Fibroblast of skin of scalp (primary cell): ENCODE measurements at regions not wholly inside any gene's neighbourhood (a gene's known extent, or its start where the extent isn't known, plus 50 kb on each side); places are given as distances from the start of the nearest gene placed in this dataset.
A peak's percentile ranks its signal among the peaks of the same experiment; 100 is the strongest.
"Not testable (repeated sequence)": the region's sequence is repeated elsewhere in the genome, so short reads cannot be mapped to it uniquely, and the experiment has no call there.

Experiments
- DNase-seq: peaks from one replicate; pipeline ENCODE4 v3.0.0-alpha.2; 2013

DNA sequence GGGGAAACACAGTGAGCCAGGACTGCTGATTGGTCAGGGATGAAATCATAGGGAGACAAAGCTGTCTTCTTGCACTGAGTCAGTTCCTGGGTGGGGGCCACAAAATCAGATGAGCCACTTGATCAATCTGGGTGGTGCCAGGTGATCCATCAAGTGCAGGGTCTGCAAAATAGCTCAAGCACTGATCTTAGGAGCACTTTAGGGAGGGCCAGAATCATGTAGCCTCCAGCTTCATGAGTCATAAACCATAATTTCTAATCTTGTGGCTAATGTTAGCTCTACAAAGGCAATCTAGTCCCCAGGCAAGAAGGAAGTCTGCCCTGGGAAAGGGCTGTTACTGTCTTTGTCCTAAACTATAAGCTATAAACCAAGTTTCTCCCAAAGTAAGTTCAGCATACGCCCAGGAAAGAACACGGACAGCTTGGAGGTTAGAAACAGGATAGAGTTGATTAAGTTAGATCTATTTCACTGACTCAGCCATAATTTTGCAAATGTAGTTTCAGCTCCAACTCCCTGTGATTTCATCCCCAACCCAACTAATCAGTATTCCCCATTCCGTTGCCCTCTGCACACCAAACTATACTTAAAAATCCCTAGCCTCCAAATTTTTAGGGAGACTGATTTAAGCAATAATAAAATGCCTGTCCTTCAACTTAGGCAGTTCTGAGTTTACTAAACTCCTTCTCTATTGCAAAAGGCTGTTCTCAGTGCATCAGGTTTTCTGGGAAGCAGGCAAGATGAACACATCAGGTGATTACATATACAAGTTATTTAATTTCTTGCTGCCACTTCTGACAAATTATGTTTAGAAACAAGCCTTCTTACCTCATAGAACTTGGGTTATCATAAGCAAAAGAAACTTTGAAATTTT lies 226.9 kb upstream of the SPOPL start:
- DNase-seq: peak; percentile 15

DNA sequence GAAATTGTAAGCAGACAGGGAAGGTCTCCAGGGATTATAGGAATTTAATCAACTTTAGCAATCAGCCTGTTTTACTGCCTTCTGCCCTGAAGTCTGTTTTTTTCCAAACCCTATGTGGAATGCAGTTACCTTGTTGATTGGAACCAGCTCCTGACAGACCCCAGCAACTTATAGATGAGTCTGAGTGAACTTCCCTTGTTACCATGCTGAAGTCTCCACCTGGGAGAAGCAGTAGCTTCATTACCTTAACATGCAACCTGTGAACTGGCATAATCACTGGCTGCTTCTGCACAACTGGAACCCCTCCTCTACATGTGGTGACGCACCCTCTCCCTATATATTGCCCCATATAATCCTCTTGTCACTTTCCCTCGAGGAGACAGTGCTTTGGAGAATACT lies 226.3 kb upstream of the SPOPL start:
- DNase-seq: no peak

DNA sequence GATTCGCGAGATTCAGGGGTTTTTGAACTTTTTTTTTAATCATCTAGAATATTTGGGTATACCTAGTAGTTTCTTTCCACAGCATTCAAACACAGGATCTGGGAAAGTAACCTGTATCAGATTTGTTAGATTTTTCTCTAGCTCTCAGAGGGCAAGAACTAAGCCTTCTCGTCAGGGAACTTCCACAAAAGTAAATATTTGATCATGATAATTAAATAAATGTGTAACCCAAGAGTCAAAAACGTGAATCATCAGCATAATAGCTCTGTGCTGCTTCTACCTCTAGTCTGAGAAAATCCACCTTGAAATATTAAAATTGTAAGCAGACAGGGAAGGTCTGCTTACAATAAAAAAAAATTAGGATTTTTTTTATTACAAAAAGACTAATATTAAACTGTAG lies 225.7 kb upstream of the SPOPL start:
- peak; percentile 21 for DNase-seq

DNA sequence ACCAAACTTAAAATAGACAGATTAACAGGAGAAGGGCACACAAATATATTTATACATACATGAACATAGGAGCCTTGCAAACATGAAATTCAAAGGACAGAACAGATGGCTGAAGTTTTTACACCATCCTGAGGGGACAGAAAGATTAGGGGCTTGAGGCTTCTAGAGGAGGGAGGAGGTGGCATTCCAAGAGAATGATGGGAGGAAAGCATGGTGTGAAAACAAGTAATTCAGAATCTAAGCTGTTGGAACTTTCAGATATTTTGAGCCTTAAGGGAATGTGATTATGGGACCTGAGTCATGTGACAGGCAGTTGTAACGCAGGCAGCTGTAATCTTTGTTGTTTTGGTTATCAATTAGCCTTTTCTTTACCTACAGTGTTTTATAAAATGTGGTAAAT lies 225.2 kb upstream of the SPOPL start:
- peak; percentile 18 for DNase-seq

DNA sequence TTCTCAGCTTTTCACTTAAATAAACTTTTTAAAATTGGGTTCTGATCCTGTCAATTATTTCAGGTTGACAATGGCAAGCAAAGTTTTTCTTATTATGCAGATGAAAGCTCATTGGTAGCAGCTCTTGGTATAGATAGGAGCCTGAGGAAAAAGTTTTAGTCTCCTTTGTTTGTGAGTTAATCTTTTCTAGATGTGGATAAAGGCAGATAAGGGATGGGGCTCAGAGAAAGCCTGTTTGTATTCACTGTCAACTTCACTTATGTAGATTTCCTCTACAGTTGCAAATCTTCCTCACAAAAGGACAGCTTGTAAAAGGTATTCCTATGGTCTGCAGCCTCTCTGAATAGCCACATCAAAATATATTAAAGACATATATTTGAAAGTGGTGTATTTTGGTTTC lies 224.5 kb upstream of the SPOPL start:
- DNase-seq: no peak

DNA sequence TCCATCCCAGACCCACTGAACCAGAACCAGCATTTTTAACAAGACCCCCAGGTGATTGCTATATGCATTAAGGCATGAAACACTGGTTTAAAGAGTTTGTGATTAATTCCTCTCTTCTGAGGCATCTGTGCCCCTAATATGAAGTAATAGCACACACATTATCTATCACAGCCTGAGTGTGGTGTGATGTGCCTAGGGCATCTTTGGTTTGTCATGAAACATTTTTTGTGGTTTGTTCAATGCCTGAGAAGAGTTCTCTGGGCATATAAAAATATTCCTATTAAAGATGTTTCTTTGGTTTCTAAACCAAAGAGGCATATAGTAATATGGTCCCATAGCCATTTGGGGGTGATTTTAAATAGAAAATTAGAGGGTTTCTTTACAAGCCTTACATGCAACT lies 221.7 kb upstream of the SPOPL start:
- no peak for DNase-seq

DNA sequence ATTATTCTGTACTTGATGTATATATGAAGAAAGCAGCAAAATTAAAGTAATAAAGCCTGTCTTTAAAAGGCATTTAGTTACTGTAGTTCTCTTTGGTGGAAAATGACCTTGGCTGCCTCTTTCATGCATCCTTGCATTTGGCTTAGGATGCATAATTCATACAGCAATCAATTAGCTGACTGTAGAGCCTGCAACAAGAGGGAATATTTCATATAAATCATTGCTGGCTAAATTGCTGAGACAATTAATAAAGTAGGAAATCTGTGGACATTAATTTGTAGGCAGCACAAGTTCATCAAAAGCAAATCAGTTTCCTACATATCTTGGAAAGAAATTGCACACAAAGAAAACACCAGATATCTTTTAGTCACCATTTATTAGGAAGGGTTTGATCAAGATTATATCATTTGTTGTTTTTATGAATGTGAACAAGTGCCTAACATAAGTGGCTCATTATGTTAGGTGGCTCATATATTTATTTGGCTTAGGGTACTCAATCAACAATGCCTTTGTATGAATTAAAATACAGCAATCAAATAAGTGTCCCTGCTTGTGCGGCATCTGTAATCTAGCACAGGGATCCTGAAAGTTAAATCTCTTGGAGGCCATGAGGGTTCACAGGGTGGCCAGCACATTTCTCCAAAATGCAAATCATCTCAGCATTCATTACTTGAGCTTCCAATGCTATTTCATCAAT lies 220.4 kb upstream of the SPOPL start:
- DNase-seq: no peak

DNA sequence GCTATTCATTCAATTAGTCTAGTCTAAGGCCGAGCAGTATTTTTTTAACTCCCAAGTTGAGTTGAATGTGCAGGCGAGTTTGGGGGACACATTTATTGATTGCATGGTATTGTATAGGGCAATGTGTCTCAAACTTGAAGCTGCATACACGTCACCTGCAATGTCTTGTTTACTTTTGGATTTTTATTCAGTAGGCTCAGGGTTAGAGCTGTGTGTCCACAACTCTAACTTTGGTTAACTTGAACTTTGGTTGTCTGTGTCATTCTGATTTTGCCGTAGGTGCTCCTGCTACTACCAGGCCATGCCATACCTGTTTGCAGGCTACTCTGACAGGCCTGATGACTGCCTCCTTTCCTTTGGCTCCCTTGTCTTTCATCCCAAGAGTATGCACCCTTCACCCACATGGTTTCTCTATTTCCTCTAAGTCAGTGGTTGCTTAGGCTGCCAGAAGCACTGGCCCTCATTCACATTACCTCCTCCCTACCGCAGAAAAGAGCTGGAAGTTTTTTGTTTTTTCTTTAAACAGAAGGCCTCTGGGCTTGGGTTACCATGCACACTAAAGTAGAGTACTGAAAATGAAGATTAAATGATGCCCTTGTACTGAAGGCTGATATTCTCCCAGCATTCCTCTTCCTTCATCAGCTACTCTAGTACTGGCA lies 219.4 kb upstream of the SPOPL start:
- no peak for DNase-seq

DNA sequence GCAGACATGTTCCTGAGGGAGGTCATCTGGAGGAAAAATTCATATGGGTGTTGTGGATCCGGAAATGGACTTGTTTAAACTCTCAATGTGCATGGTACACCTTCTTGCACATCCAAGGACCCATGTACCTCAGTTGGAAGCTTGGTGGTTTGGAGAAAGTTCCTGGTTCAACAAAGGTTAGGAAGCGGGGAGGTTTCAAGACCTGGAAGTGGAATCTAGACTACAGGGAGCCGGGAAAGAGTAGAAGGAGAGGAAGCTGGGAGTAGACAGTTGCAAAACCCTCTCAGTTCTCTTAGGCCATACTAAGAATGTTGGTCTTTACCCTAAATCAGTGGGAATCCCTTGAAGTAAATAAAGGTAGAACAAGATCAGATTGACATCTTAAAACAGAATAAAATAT lies 209.8 kb upstream of the SPOPL start:
- DNase-seq: no peak

DNA sequence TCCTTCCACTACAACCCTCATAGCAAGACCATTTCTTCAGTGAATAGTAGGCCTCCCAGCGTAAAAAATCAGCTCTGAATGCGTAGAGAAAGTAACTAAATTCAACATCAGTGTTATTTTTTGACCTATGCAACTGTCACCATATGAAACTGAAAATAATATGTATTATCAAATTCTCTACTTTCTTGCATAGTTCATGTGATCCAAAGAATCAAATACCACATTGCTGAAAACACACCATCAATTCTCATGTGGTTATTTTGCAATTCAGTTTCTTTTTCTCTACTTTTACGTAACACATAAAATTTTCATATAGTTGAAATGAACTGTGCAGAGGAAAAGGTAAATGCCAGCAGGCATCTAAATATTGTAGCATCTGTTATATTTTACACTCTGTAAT lies 208.5 kb upstream of the SPOPL start:
- DNase-seq: no peak

DNA sequence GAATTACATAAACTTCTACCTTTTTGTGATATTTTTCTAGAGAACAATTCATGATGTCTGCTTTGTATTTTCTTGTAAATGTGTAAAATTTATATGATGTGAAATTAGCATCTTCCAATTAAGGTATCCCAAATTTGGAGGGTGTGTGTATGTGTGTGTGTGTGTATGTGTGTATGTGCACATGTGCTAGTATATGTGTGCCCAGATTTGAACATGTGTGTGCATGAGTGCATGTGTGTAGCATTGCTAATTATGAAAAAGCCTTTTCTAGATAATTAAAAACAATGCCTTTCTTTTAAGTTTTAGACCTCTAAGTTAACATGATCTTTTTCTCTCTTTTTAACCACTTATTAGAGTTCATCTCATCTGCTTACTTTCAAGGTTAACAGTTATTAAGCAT lies 208.0 kb upstream of the SPOPL start:
- no peak for DNase-seq

DNA sequence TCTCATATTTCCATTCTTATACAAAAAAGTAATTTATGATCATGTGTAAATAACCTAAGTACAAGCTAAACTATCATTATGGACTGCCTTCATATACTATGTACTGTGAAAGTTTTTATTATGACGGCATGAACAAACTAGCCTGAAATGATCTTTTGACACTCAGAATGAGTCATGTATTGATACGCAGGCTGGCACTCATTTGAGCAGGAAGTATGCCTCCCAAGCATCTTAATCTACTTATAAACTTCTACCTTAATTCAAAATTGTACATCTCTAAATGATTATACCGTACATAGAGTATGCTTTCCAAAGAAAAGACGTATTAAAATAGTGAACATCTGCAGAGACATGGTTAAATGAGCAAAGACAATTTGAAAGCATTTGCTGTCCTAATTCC lies 207.1 kb upstream of the SPOPL start:
- no peak for DNase-seq

DNA sequence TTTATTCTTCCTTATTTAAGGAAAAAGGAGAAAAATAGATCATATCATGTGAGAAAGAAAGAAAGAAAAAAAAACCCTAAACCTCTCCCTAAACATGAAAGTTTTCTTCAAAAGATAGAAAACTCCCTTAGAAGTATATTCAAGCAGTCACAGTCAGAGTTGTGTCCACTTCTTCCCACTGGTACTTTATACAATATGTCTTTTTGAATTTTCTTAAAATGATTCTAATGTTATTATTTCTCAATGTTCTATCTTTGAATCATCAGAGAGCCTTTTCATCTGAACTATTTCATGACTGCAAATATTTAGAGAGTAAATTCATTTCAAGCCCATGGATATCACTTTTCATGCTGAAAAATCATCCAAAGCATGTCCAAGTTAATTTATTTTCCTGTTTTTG lies 205.2 kb upstream of the SPOPL start:
- no peak for DNase-seq

DNA sequence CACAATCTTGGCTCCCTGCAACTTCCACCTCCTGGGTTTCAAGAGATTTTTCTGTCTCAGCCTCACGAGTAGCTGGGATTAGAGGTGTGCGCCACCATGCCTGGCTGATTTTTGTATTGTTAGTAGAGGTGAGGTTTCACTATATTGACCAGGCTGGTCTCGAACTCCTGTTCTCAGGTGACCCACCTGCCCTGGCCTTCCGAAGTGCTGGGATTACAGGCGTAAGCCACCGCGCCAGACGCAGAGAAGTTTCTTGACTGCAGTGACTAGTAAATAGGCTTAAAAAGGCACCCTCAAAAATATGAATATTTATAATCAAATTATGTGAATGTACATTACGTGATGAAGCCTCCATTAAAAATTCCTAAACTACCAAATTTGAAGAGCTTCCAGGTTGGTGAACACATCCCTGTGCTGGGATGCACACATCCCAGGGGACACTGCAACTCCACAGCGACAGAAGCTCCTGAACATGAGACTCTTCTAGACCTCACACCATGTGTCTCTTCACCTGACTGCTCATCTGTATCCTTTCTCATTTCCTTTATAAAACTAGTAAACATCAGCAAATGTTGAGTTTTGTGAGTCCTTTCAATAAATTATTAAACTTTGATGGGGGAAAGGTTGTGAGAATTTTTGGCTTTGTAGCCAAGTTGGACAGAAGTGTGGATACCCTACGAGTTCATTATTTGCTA lies 203.3 kb upstream of the SPOPL start:
- DNase-seq: no peak

DNA sequence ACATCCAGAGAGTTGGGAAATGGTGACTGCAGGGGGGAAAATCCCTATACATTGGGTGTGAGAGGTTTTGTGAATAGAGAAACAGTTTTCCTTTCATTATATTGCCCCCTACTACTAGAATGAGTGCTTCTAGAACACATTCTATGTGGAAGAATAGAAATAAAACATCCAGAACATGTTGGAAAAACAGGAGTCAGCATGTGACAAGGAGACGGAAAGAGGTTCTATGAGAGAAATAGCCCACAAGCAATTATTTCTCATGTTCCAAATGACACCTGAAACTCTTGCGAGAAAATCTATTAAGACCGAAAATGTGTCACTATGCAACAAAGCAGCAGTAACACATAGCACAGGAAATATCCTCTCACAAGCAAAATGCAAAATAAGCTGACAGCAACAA lies 202.7 kb upstream of the SPOPL start:
- no peak for DNase-seq

DNA sequence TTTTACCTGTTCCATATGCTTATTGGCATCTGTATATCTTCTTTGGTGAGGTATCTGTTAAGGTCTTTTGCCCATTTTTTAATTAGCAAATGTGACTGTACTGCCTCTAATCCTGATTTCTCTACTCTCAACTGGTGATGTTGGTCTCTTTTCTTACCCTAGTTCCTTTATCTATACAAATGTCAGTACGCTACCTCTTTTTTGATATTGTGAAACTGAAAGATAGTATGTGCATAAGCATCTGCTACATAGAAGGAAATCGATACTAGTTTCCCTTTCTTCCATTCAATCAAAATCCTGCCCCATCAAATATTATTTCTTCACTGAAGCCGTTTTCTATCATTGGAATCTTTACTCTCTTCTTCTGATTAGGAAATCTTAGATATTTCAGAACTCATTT lies 194.9 kb upstream of the SPOPL start:
- no peak for DNase-seq

DNA sequence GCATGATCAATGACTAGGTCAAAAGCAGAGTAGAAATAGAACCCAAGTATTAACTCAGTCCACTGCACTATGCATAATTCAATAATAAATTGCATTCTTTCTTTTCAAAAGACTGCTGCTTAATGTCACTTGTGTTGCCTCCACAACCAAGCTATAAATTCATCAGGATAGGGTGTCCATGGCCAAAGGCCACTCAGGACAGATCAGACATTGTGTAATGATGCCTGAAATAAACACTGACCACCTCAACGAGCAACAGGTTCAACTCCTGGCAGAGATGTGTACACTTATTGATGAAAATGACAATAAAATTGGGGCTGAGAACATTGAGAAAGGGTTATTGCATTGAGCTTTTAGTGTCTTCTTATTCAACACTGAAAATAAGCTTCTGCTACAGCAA lies 194.5 kb upstream of the SPOPL start:
- DNase-seq: no peak

DNA sequence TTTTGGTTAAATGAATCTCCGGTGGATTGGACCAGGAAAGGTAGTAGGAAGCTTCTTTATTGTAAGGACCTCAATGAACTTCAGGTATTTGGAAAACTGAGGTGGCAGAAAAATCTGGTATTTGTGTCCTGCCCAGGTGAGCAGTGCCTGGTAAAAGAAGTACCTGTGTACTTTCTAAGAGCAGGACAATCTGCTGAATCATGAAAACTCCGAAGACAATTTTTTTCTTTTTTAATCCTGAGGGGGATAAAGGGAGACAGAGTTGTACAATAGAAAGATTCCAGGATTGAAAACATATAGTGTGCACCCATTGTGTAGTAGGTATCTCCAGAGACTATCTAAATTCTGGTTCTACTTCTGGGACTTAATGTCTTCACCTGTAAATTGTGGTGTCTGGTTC lies 191.8 kb upstream of the SPOPL start:
- no peak for DNase-seq

DNA sequence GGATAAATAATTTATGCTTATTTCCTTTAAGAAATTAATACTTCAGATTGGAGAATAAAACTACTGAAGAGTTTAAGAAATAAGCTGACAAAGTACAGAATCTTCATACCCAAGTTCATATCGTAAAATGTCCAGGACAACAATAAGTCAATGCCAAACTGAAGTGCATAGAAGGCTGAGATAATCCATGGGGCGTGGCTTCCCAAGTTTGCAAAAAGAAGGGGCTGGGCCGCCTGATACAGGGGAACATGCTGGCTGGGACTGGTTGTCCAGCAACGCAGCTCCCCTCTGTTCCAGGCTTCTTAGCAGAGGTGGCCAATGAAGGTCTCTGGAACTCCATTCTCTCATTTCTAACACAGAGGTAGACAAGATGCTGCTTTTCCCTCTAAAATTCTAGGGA lies 189.5 kb upstream of the SPOPL start:
- DNase-seq: no peak

DNA sequence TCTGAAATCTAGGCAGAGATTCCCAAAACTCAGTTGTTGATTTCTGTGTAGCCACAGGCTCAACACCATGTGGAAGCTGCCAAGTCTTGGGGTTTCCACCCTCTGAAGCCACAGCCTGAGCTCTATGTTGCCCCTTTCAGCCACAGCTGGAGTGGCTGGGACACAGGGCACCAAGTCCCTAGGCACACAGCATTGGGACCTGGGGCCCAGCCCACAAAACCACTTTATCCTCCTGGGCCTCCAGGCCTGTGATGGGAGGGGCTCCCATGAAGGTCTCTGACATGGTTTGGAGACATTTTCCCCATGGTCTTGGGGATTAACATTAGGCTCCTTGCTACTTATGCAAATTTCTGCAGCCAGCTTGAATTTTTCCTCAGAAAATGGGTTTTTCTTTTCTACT lies 186.0 kb upstream of the SPOPL start:
- not testable (repeated sequence) for DNase-seq

DNA sequence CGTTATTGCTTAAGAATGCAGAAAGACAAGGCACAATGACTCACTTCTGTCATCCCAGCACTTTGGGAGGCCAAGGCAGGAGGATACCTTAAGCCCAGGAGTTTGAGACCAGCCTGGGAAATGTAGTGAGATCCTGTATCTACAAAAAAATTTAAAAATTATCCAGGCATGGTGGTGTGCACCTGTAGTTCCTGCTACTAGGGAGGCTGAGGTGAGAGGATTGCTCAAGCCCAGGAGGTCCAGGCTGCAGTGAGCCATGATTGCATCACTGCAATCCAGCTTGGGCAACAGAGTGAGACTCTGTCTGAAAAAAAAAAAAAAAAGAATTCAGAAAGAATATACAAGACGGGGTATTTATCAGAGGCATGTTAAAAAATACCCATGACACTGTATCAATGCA lies 182.0 kb upstream of the SPOPL start:
- no peak for DNase-seq

DNA sequence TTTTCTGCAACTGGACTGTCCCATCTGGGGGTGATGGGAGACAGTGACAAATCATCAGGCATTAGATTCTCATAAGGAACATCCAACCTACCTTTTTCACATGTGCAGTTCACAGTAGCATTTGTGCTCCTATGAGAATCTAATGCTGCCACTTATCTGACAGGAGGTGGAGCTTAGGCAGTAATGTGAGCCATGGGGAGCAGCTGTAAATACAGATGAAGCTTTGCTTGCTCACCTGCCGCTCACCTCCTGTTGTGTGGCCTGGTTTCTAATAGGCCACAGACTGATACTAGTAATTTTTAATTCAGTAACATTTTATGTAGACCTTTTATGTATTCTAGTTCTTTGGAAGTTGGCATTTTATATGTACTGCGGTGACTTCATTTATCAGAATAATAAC lies 180.1 kb upstream of the SPOPL start:
- DNase-seq: no peak

DNA sequence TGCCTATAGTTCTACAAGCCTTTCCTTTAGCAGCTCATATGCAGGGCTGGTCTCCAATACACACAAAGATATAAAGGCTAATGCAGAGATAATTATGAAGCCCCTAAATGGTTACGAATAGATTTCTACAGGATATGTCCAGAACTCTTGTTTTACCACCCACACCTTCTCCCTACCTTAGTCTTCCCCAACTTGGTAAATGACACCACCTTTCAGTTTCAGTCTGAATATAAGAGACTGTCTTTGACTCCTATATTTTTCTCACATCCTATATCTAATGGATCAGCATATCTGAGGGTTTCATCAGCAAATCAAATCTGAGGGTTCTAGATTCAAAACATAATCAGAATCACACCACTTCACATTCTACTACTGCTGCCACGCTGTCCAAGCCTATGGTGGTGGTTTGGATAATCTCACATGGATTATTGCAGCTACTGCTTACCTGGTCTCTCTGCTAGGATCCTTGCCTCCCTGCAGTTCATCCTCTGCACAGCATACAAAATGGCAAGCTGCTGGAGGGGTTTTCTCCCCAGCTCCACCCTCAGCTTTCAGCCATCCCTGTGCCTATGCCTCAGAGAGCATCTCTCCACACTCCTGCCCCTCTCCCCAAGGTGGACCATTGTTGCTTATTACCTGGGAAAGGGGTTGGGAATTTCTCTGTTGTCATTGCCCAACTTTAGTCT lies 178.0 kb upstream of the SPOPL start:
- DNase-seq: no peak
